GM23338 (cell line): ENCODE measurements at regions not wholly inside any gene's neighbourhood (a gene's known extent, or its start where the extent isn't known, plus 50 kb on each side); places are given as distances from the start of the nearest gene placed in this dataset.
"Not testable (repeated sequence)": the region's sequence is repeated elsewhere in the genome, so short reads cannot be mapped to it uniquely, and the experiment has no call there.

Experiments used
- CREB1 ChIP-seq: fragments of 250-450 bp; sonication (Bioruptor Pico); IDR thresholded peaks from 2 replicates; pipeline ENCODE4 v1.5.0; 2020; ENCODE audit warnings: low read depth, mild to moderate bottlenecking, moderate library complexity
- CTCF ChIP-seq, 2 experiments: fragments of 200-600 bp in 1 of 2; sonication (generic) in 1 of 2; conservative IDR thresholded peaks; 2 replicates each; pipeline versions ENCODE4 v1.5.1 to v1.6.1; 2016 to 2017; ENCODE audit warnings: antibody characterized with exemption in 2 of 2, low read depth in 2 of 2, mild to moderate bottlenecking in 2 of 2, moderate library complexity in 1 of 2
- EZH2 ChIP-seq: fragments of 200-600 bp; sonication (generic); IDR thresholded peaks from one replicate; pipeline ENCODE4 v1.8.0; 2017; ENCODE audit warnings: antibody characterized with exemption, mild to moderate bottlenecking, low read depth; ENCODE audit not compliant: unreplicated experiment
- EZH2phosphoT487 ChIP-seq: fragments of 200-600 bp; sonication (generic); IDR thresholded peaks from one replicate; pipeline ENCODE4 v1.8.1; 2018; ENCODE audit warnings: antibody characterized with exemption; ENCODE audit not compliant: unreplicated experiment
- JUNB ChIP-seq: IDR thresholded peaks from one replicate; pipeline ENCODE4 v1.6.1; 2016; ENCODE audit warnings: antibody characterized with exemption; ENCODE audit not compliant: unreplicated experiment
- NANOG ChIP-seq: IDR thresholded peaks from 2 replicates; pipeline ENCODE4 v1.6.1; 2016; ENCODE audit warnings: antibody characterized with exemption, borderline replicate concordance
- POLR2AphosphoS5 ChIP-seq: IDR thresholded peaks from 2 replicates; pipeline ENCODE4 v1.6.1; 2016; ENCODE audit warnings: antibody characterized with exemption, low read depth
- STAT1 ChIP-seq: IDR thresholded peaks from one replicate; pipeline ENCODE4 v1.6.1; 2016; ENCODE audit warnings: antibody characterized with exemption; ENCODE audit not compliant: unreplicated experiment
- ZNF331 ChIP-seq: fragments of 250-450 bp; sonication (Bioruptor Pico); IDR thresholded peaks from 2 replicates; pipeline ENCODE4 v1.5.0; 2020; ENCODE audit warnings: low read depth, mild to moderate bottlenecking, moderate library complexity
- ZNF462 ChIP-seq: fragments of 250-450 bp; sonication (Bioruptor Pico); IDR thresholded peaks from 2 replicates; pipeline ENCODE4 v1.5.0; 2020; ENCODE audit warnings: mild to moderate bottlenecking, moderate library complexity
- TF ChIP-seq, protein P1 (sequence below): IDR thresholded peaks from one replicate; pipeline ENCODE4 v1.6.1; 2018; ENCODE audit warnings: antibody characterized with exemption; ENCODE audit not compliant: unreplicated experiment
- TF ChIP-seq, protein P2 (sequence below): IDR thresholded peaks from 2 replicates; pipeline ENCODE4 v1.6.1; 2016; ENCODE audit warnings: antibody characterized with exemption

DNA sequence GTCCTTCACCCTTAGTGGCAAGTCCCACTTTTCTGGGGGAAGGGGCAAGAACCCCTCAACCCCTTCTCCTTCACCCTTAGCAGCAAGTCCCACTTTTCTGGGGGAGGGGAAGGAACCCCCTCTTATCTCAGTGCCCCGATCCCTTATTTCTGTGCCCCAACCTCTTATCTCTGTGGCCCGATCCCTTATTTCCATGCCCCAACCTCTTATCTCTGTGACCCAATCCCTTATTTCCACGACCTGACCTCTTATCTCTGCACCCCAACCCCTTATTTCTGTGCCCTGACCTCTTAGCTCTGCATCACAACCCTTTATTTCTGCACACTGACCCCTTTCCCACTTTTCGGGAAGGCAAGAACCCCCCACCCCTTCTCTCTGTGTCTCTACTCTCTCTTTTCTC, 104.4 kb upstream of the ROPN1B start:
- TF ChIP-seq CTCF (conservative IDR thresholded peaks at IDR 0.05; ENCODE audit: low read depth in 2 of 2); EZH2phosphoT487; NANOG; POLR2AphosphoS5; CREB1 (CRISPR knock-in tag); EZH2; ZNF331 (CRISPR knock-in tag); JUNB; STAT1; ZNF462 (CRISPR knock-in tag): not testable (repeated sequence)
- TF ChIP-seq, protein P1, sequence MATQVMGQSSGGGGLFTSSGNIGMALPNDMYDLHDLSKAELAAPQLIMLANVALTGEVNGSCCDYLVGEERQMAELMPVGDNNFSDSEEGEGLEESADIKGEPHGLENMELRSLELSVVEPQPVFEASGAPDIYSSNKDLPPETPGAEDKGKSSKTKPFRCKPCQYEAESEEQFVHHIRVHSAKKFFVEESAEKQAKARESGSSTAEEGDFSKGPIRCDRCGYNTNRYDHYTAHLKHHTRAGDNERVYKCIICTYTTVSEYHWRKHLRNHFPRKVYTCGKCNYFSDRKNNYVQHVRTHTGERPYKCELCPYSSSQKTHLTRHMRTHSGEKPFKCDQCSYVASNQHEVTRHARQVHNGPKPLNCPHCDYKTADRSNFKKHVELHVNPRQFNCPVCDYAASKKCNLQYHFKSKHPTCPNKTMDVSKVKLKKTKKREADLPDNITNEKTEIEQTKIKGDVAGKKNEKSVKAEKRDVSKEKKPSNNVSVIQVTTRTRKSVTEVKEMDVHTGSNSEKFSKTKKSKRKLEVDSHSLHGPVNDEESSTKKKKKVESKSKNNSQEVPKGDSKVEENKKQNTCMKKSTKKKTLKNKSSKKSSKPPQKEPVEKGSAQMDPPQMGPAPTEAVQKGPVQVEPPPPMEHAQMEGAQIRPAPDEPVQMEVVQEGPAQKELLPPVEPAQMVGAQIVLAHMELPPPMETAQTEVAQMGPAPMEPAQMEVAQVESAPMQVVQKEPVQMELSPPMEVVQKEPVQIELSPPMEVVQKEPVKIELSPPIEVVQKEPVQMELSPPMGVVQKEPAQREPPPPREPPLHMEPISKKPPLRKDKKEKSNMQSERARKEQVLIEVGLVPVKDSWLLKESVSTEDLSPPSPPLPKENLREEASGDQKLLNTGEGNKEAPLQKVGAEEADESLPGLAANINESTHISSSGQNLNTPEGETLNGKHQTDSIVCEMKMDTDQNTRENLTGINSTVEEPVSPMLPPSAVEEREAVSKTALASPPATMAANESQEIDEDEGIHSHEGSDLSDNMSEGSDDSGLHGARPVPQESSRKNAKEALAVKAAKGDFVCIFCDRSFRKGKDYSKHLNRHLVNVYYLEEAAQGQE = not testable (repeated sequence)
- TF ChIP-seq, protein P2, sequence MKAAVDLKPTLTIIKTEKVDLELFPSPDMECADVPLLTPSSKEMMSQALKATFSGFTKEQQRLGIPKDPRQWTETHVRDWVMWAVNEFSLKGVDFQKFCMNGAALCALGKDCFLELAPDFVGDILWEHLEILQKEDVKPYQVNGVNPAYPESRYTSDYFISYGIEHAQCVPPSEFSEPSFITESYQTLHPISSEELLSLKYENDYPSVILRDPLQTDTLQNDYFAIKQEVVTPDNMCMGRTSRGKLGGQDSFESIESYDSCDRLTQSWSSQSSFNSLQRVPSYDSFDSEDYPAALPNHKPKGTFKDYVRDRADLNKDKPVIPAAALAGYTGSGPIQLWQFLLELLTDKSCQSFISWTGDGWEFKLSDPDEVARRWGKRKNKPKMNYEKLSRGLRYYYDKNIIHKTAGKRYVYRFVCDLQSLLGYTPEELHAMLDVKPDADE = not testable (repeated sequence)
